Cardiac muscle cell (in vitro differentiated cells and primary cell): ENCODE measurements at regions not wholly inside any gene's neighbourhood (a gene's known extent, or its start where the extent isn't known, plus 50 kb on each side); places are given as distances from the start of the nearest gene placed in this dataset.

Experiments
- DNase-seq, 2 donors: peaks; one replicate each; pipeline versions ENCODE4 v3.0.0 to v3.0.0-alpha.2; 2010 to 2017; ENCODE audit warnings: low read depth in 1 of 2, low spot score in 1 of 2
- H3K27ac ChIP-seq: fragments of 200-600 bp; sonication (generic); 2 replicates; pipeline ENCODE4 v1.5.1; 2016
- H3K27me3 ChIP-seq: fragments of 200-600 bp; sonication (generic); 2 replicates; pipeline ENCODE4 v1.6.0; 2016; ENCODE audit warnings: control low read depth
- H3K36me3 ChIP-seq: fragments of 200-600 bp; sonication (generic); 2 replicates; pipeline ENCODE4 v1.5.1; 2016; ENCODE audit warnings: control low read depth
- H3K4me1 ChIP-seq: fragments of 200-600 bp; sonication (generic); 2 replicates; pipeline ENCODE4 v1.8.1; 2017; ENCODE audit warnings: low read depth, mild to moderate bottlenecking, mixed run types
- H3K4me3 ChIP-seq: fragments of 200-600 bp; sonication (generic); 2 replicates; pipeline ENCODE4 v1.5.1; 2016; ENCODE audit warnings: mild to moderate bottlenecking
- H3K9me3 ChIP-seq: fragments of 200-600 bp; sonication (generic); 2 replicates; pipeline ENCODE4 v1.5.1; 2017; ENCODE audit warnings: low read depth, mild to moderate bottlenecking, control low read depth
- CTCF ChIP-seq: IDR thresholded peaks from 2 replicates; pipeline ENCODE4 v1.5.1; 2012; ENCODE audit warnings: low read depth, mild to moderate bottlenecking, low read length

- Histone ChIP-seq H3K36me3 (no peaks in the 10 kb centered on the region), H3K27ac (no peak overlapping the region), H3K4me1 (no peaks in the 10 kb centered on the region), H3K9me3 (no peaks in the 10 kb centered on the region), H3K4me3 (no peak overlapping the region), H3K27me3 (no peaks in the 10 kb centered on the region)
- peak in 1 of 2 donors; percentile 51 for DNase-seq
- no peak for TF ChIP-seq CTCF
Observed at GRCh38 chr13:34410678-34411077, 531.4 kb upstream of the NBEA start.

GRCh38 chr13:34411177-34411576 lies 530.9 kb upstream of the NBEA start:
- Histone ChIP-seq H3K36me3 (no peaks in the 10 kb centered on the region), H3K27ac (no peak overlapping the region), H3K4me1 (no peaks in the 10 kb centered on the region), H3K4me3 (no peak overlapping the region), H3K27me3 (no peaks in the 10 kb centered on the region), H3K9me3 (no peaks in the 10 kb centered on the region)
- no peak for TF ChIP-seq CTCF
- DNase-seq, result no peak

GRCh38 chr13:34411894-34412293 lies 530.2 kb upstream of the NBEA start:
- H3K36me3 ChIP-seq, result no peaks in the 10 kb centered on the region
- TF ChIP-seq CTCF, result no peak
- H3K27ac ChIP-seq, result no peak overlapping the region
- no peak overlapping the region for H3K4me3 ChIP-seq
- no peaks in the 10 kb centered on the region for H3K27me3 ChIP-seq
- DNase-seq, result no peak
- H3K9me3 ChIP-seq, result no peaks in the 10 kb centered on the region
- no peaks in the 10 kb centered on the region for H3K4me1 ChIP-seq

GRCh38 chr13:34412295-34412694 lies 529.8 kb upstream of the NBEA start:
- no peak for TF ChIP-seq CTCF
- Histone ChIP-seq H3K36me3 (no peaks in the 10 kb centered on the region), H3K4me3 (no peak overlapping the region), H3K27ac (no peak overlapping the region), H3K9me3 (no peaks in the 10 kb centered on the region), H3K4me1 (no peaks in the 10 kb centered on the region), H3K27me3 (no peaks in the 10 kb centered on the region)
- DNase-seq, result no peak

GRCh38 chr13:34412817-34413375 lies 529.2 kb upstream of the NBEA start:
- TF ChIP-seq CTCF, result no peak
- H3K27ac ChIP-seq, result no peak overlapping the region
- no peak for DNase-seq

More at GRCh38 chr13:34412817-34413375, 529.2 kb upstream of the NBEA start:
- H3K4me3 ChIP-seq, result no peak overlapping the region
- no peaks in the 10 kb centered on the region for H3K4me1 ChIP-seq
- H3K9me3 ChIP-seq, result no peaks in the 10 kb centered on the region
- H3K36me3 ChIP-seq, result no peaks in the 10 kb centered on the region
- H3K27me3 ChIP-seq, result no peaks in the 10 kb centered on the region
